PC-3 (cell line): ENCODE measurements at regions not wholly inside any gene's neighbourhood (a gene's known extent, or its start where the extent isn't known, plus 50 kb on each side); places are given as distances from the start of the nearest gene placed in this dataset.
A peak's percentile ranks its signal among the peaks of the same experiment; 100 is the strongest.

Source experiments
- ATAC-seq: fragments of 200-7000 bp; cut with Tn5 transposase; 2 replicates; pipeline ENCODE4 v1.9.1; 2020; ENCODE audit warnings: mild to moderate bottlenecking, moderate library complexity
- BruUV-seq: library from RNA; stranded (reverse); fragments of 400-500 nt; replicated peaks from 2 replicates; lab custom pipeline; 2021; lab: Mats Ljungman, UMichigan
- CTCF ChIA-PET: fragments of 300-600 bp; sonication (Branson Sonifier 250); formaldehyde crosslinking; loops from one replicate; lab custom pipeline; 2022; ENCODE audit warnings: antibody characterized with exemption; lab: Charles Lee
- POLR2A ChIA-PET: fragments of 300-600 bp; sonication (Branson Sonifier 250); formaldehyde crosslinking; loops from one replicate; lab custom pipeline; 2022; ENCODE audit warnings: antibody characterized with exemption; ENCODE audit not compliant: unreplicated experiment; lab: Charles Lee
- DNase-seq: peaks from one replicate; pipeline ENCODE4 v3.0.0-alpha.2; 2015
- H2AFZ ChIP-seq: fragments of 300-600 bp; sonication (generic); 2 replicates; pipeline ENCODE4 v1.6.0; 2016; ENCODE audit warnings: antibody characterized with exemption, low read length
- H3F3A ChIP-seq: fragments of 300-600 bp; sonication (generic); one replicate; pipeline ENCODE4 v1.6.0; 2017; ENCODE audit warnings: antibody characterized with exemption, low read length, control low read depth, mild to moderate bottlenecking; ENCODE audit not compliant: unreplicated experiment
- H3K27ac ChIP-seq: fragments of 300-600 bp; sonication (generic); 2 replicates; pipeline ENCODE4 v1.5.1; 2016; ENCODE audit warnings: mild to moderate bottlenecking, low read length
- H3K27me3 ChIP-seq: fragments of 300-600 bp; sonication (generic); 2 replicates; pipeline ENCODE4 v1.6.1; 2016; ENCODE audit warnings: low read length, mixed read lengths
- H3K36me3 ChIP-seq: fragments of 300-600 bp; sonication (generic); 2 replicates; pipeline ENCODE4 v1.6.1; 2016; ENCODE audit warnings: low read depth, mixed run types, low read length, mixed read lengths
- H3K4me1 ChIP-seq: fragments of 300-600 bp; sonication (generic); 2 replicates; pipeline ENCODE4 v1.5.1; 2016; ENCODE audit warnings: low read length; ENCODE audit not compliant: insufficient read depth
- H3K4me2 ChIP-seq: fragments of 300-600 bp; sonication (generic); 2 replicates; pipeline ENCODE4 v1.6.0; 2016; ENCODE audit warnings: low read length
- H3K4me3 ChIP-seq: fragments of 300-600 bp; sonication (generic); 2 replicates; pipeline ENCODE4 v1.5.1; 2016; ENCODE audit warnings: mild to moderate bottlenecking, low read length, mixed read lengths
- H3K79me2 ChIP-seq: fragments of 300-600 bp; sonication (generic); 2 replicates; pipeline ENCODE4 v1.6.1; 2017; ENCODE audit warnings: low read length, mixed read lengths
- H3K9ac ChIP-seq: fragments of 300-600 bp; sonication (generic); 2 replicates; pipeline ENCODE4 v1.6.0; 2016; ENCODE audit warnings: mild to moderate bottlenecking, low read length
- H3K9me2 ChIP-seq: fragments of 300-600 bp; sonication (generic); replicated peaks from 2 replicates; pipeline ENCODE4 v1.6.1; 2016; ENCODE audit warnings: mixed run types, low read length, mixed read lengths
- H3K9me3 ChIP-seq: fragments of 300-600 bp; sonication (generic); 2 replicates; pipeline ENCODE4 v1.6.1; 2016; ENCODE audit warnings: low read length, mixed read lengths
- H4K20me1 ChIP-seq: fragments of 300-600 bp; sonication (generic); 2 replicates; pipeline ENCODE4 v1.6.1; 2016; ENCODE audit warnings: low read length, mixed read lengths
- EZH2 ChIP-seq: fragments of 300-600 bp; sonication (generic); IDR thresholded peaks from one replicate; pipeline ENCODE4 v1.6.1; 2017; ENCODE audit warnings: antibody characterized with exemption, mild to moderate bottlenecking, low read length; ENCODE audit not compliant: unreplicated experiment
- EZH2phosphoT487 ChIP-seq: fragments of 300-600 bp; sonication (generic); IDR thresholded peaks from 2 replicates; pipeline ENCODE4 v1.6.1; 2018; ENCODE audit warnings: mild to moderate bottlenecking, antibody characterized with exemption, low read length, borderline replicate concordance
- intact Hi-C: fragments of 100-400 bp; cut with micrococcal nuclease; formaldehyde crosslinking; loops from 2 replicates; pipeline ENCODE4 v1.9.0; 2023
- TF ChIP-seq, protein P1 (sequence below): fragments of 300-600 bp; sonication (generic); conservative IDR thresholded peaks from 2 replicates; pipeline ENCODE4 v1.5.1; 2017; ENCODE audit warnings: antibody characterized with exemption, low read depth, mild to moderate bottlenecking, low read length

DNA sequence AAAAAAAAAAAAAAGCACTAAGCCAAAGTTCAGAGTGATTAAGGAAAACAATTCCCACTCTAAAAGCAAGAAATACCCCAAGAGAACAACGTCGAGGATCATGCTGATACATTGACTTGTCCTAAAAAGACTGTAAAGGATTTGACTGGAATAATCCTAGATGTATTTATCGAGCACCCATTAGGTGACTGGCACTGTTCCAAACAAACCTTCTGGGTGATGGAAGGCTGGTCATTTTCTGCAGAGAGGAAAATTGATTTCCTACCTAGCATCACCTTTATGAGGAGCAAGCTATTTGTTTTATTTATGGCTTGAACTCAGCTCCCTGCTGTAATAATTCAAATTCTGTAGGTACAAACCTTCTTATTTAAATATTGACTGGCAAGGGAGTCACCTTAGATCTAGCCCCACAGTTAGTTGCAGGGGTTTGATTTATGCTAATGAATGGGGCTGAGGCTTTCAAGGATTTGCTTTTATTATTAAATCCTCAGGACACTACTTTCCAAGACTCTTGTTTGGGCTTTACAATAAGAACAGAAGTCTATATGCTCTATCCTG, 471.0 kb downstream of the OLFM4 start:
- CTCF ChIA-PET: no interaction called here
- no peaks in the 10 kb centered on the region for H3K4me1 ChIP-seq
- H3K9me2 ChIP-seq: no peaks in the 10 kb centered on the region

GRCh38 chr13:53501387-53501786, 472.8 kb downstream of the OLFM4 start:
- Histone ChIP-seq H3K4me1 (no peaks in the 10 kb centered on the region), H3F3A (no peaks in the 10 kb centered on the region), H3K9me3 (no peaks in the 10 kb centered on the region), H3K79me2 (no peaks in the 10 kb centered on the region), H3K36me3 (no peaks in the 10 kb centered on the region), H3K9ac (no peak overlapping the region), H3K27ac (no peak overlapping the region), H3K4me3 (no peak overlapping the region), H3K27me3 (no peaks in the 10 kb centered on the region), H3K4me2 (no peak overlapping the region), H3K9me2 (no peaks in the 10 kb centered on the region), H2AFZ (no peak overlapping the region), H4K20me1 (no peaks in the 10 kb centered on the region)
- ChIA-PET POLR2A (interaction anchor here (0.7 kb wide), 1 partner anchor 22 kb away, joined by 6 read pairs; no protein-coding TSS in a partner anchor), CTCF (no interaction called here)
- intact Hi-C loops: no loop called here
- peak; percentile 5 for DNase-seq
- no TSS peak for BruUV-seq
- TF ChIP-seq, protein P1, sequence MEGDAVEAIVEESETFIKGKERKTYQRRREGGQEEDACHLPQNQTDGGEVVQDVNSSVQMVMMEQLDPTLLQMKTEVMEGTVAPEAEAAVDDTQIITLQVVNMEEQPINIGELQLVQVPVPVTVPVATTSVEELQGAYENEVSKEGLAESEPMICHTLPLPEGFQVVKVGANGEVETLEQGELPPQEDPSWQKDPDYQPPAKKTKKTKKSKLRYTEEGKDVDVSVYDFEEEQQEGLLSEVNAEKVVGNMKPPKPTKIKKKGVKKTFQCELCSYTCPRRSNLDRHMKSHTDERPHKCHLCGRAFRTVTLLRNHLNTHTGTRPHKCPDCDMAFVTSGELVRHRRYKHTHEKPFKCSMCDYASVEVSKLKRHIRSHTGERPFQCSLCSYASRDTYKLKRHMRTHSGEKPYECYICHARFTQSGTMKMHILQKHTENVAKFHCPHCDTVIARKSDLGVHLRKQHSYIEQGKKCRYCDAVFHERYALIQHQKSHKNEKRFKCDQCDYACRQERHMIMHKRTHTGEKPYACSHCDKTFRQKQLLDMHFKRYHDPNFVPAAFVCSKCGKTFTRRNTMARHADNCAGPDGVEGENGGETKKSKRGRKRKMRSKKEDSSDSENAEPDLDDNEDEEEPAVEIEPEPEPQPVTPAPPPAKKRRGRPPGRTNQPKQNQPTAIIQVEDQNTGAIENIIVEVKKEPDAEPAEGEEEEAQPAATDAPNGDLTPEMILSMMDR: no peak
- no peak for TF ChIP-seq EZH2
- TF ChIP-seq EZH2phosphoT487: no peak
- no peak for ATAC-seq

More for the DNA sequence above, 471.0 kb downstream of the OLFM4 start:
- BruUV-seq: no TSS peak
- Histone ChIP-seq H3K36me3 (no peaks in the 10 kb centered on the region), H3K27ac (no peak overlapping the region), H4K20me1 (no peaks in the 10 kb centered on the region), H3K27me3 (no peaks in the 10 kb centered on the region), H3K79me2 (no peaks in the 10 kb centered on the region), H2AFZ (no peak overlapping the region), H3K9me3 (no peaks in the 10 kb centered on the region), H3K9ac (no peak overlapping the region), H3K4me2 (no peak overlapping the region), H3K4me3 (no peak overlapping the region), H3F3A (no peaks in the 10 kb centered on the region)
- DNase-seq (no peak), ATAC-seq (no peak)
- POLR2A ChIA-PET: no interaction called here
- intact Hi-C loops: no loop called here
- no peak for TF ChIP-seq EZH2
- TF ChIP-seq, protein P1: no peak
- TF ChIP-seq EZH2phosphoT487: no peak

DNA sequence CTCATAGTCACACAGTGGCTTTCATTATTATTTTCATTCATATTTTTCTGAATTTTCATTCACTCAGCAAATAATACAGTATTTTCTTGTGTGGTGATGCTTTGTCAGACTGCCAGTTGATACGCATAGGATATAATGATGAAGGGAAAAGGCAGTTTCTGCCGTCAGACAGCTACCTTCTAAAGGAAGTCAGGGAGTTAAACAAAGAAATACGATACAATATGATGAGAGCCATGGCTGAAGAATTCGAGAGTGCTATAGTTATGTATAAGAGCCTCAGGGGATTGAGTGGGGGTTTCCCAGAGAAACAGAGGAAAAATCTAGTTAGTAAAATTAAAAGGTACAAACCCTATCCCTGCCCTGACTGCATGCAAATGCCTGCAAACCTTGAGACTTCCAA, 479.1 kb downstream of the OLFM4 start:
- Histone ChIP-seq H3K9me3 (no peaks in the 10 kb centered on the region), H3K27me3 (no peaks in the 10 kb centered on the region), H3K4me1 (no peaks in the 10 kb centered on the region), H3K4me3 (no peak overlapping the region), H3K9ac (no peak overlapping the region), H2AFZ (no peak overlapping the region), H3K9me2 (no peaks in the 10 kb centered on the region), H3K27ac (no peak overlapping the region), H4K20me1 (no peaks in the 10 kb centered on the region), H3K36me3 (no peaks in the 10 kb centered on the region), H3K4me2 (no peak overlapping the region), H3K79me2 (no peaks in the 10 kb centered on the region), H3F3A (no peaks in the 10 kb centered on the region)
- intact Hi-C loops: no loop called here
- BruUV-seq: no TSS peak
- no peak for ATAC-seq
- ChIA-PET POLR2A (no interaction called here), CTCF (no interaction called here)
- DNase-seq: no peak
- no peak for TF ChIP-seq EZH2
- no peak for TF ChIP-seq EZH2phosphoT487
- TF ChIP-seq, protein P1: no peak
